SJCRH30 (cell line): ENCODE measurements at regions not wholly inside any gene's neighbourhood (a gene's known extent, or its start where the extent isn't known, plus 50 kb on each side); places are given as distances from the start of the nearest gene placed in this dataset.
"Not testable (repeated sequence)": the region's sequence is repeated elsewhere in the genome, so short reads cannot be mapped to it uniquely, and the experiment has no call there.

ENCODE experiments used
- DNase-seq, 2 experiments: peaks; one replicate each; pipeline ENCODE4 v3.0.0-alpha.2; 2015 to 2020
- H3K27ac ChIP-seq: fragments of 250-450 bp; sonication (Bioruptor Pico); 2 replicates; pipeline ENCODE4 v1.5.1; 2020; ENCODE audit warnings: mild to moderate bottlenecking, moderate library complexity
- H3K27me3 ChIP-seq: fragments of 250-450 bp; sonication (Bioruptor Pico); 2 replicates; pipeline ENCODE4 v1.5.1; 2020; ENCODE audit warnings: mild to moderate bottlenecking, moderate library complexity
- H3K36me3 ChIP-seq: fragments of 250-450 bp; sonication (Bioruptor Pico); 2 replicates; pipeline ENCODE4 v1.5.1; 2020; ENCODE audit warnings: mild to moderate bottlenecking, moderate library complexity
- H3K4me1 ChIP-seq: fragments of 250-450 bp; sonication (Bioruptor Pico); 2 replicates; pipeline ENCODE4 v1.5.1; 2020; ENCODE audit warnings: mild to moderate bottlenecking, moderate library complexity
- H3K4me3 ChIP-seq: fragments of 250-450 bp; sonication (Bioruptor Pico); 2 replicates; pipeline ENCODE4 v1.5.1; 2020; ENCODE audit warnings: mild to moderate bottlenecking, moderate library complexity
- H3K9me3 ChIP-seq: fragments of 250-450 bp; sonication (Bioruptor Pico); replicated peaks from 2 replicates; pipeline ENCODE4 v1.5.1; 2020; ENCODE audit warnings: mild to moderate bottlenecking, moderate library complexity

- H3K36me3 ChIP-seq: no peaks in the 10 kb centered on the region
- no peaks in the 10 kb centered on the region for H3K9me3 ChIP-seq
- H3K4me3 ChIP-seq: no peak overlapping the region
- DNase-seq: no peak
- H3K27ac ChIP-seq: no peak overlapping the region
- H3K4me1 ChIP-seq: no peaks in the 10 kb centered on the region
- no peaks in the 10 kb centered on the region for H3K27me3 ChIP-seq
These were observed 307.3 kb upstream of the ERCC4 start for GRCh38 chr16:13612623-13613022.

- no peak for DNase-seq
- H3K36me3 ChIP-seq: no peaks in the 10 kb centered on the region
- H3K4me1 ChIP-seq: no peaks in the 10 kb centered on the region
- no peaks in the 10 kb centered on the region for H3K27me3 ChIP-seq
- no peak overlapping the region for H3K27ac ChIP-seq
- H3K4me3 ChIP-seq: no peak overlapping the region
- no peaks in the 10 kb centered on the region for H3K9me3 ChIP-seq
These were observed 306.8 kb upstream of the ERCC4 start for GRCh38 chr16:13613165-13613564.

GRCh38 chr16:13621639-13622038, 298.3 kb upstream of the ERCC4 start:
- Histone ChIP-seq H3K4me1 (no peaks in the 10 kb centered on the region), H3K4me3 (no peak overlapping the region), H3K36me3 (no peaks in the 10 kb centered on the region), H3K27me3 (no peaks in the 10 kb centered on the region), H3K9me3 (no peaks in the 10 kb centered on the region), H3K27ac (no peak overlapping the region)
- DNase-seq: no peak

GRCh38 chr16:13628156-13628555, 291.8 kb upstream of the ERCC4 start:
- no peak overlapping the region for H3K4me3 ChIP-seq
- no peak overlapping the region for H3K27ac ChIP-seq
- no peaks in the 10 kb centered on the region for H3K27me3 ChIP-seq
- no peaks in the 10 kb centered on the region for H3K9me3 ChIP-seq
- no peak for DNase-seq
- no peaks in the 10 kb centered on the region for H3K4me1 ChIP-seq
- H3K36me3 ChIP-seq: no peaks in the 10 kb centered on the region

GRCh38 chr16:13629704-13630103, 290.2 kb upstream of the ERCC4 start:
- no peaks in the 10 kb centered on the region for H3K9me3 ChIP-seq
- no peak overlapping the region for H3K4me3 ChIP-seq
- H3K4me1 ChIP-seq: no peaks in the 10 kb centered on the region
- no peaks in the 10 kb centered on the region for H3K27me3 ChIP-seq
- H3K36me3 ChIP-seq: no peaks in the 10 kb centered on the region
- H3K27ac ChIP-seq: no peak overlapping the region
- DNase-seq: no peak

- no peaks in the 10 kb centered on the region for H3K4me1 ChIP-seq
- H3K27me3 ChIP-seq: no peaks in the 10 kb centered on the region
- no peaks in the 10 kb centered on the region for H3K9me3 ChIP-seq
- H3K27ac ChIP-seq: no peak overlapping the region
- H3K36me3 ChIP-seq: no peaks in the 10 kb centered on the region
- H3K4me3 ChIP-seq: no peak overlapping the region
- no peak for DNase-seq
These were observed 289.6 kb upstream of the ERCC4 start for GRCh38 chr16:13630374-13630773.

- no peaks in the 10 kb centered on the region for H3K36me3 ChIP-seq
- no peak for DNase-seq
- no peak overlapping the region for H3K4me3 ChIP-seq
- H3K4me1 ChIP-seq: no peaks in the 10 kb centered on the region
- H3K9me3 ChIP-seq: no peaks in the 10 kb centered on the region
- no peaks in the 10 kb centered on the region for H3K27me3 ChIP-seq
- H3K27ac ChIP-seq: no peak overlapping the region
These were observed 288.7 kb upstream of the ERCC4 start for GRCh38 chr16:13631213-13631767.

- H3K4me3 ChIP-seq: no peak overlapping the region
- no peaks in the 10 kb centered on the region for H3K36me3 ChIP-seq
- no peaks in the 10 kb centered on the region for H3K9me3 ChIP-seq
- H3K27ac ChIP-seq: no peak overlapping the region
- no peaks in the 10 kb centered on the region for H3K27me3 ChIP-seq
- DNase-seq: no peak
- no peaks in the 10 kb centered on the region for H3K4me1 ChIP-seq
These were observed 288.0 kb upstream of the ERCC4 start for GRCh38 chr16:13631916-13632315.

GRCh38 chr16:13632504-13632903, 287.4 kb upstream of the ERCC4 start:
- H3K4me1 ChIP-seq, H3K9me3 ChIP-seq, DNase-seq, H3K36me3 ChIP-seq, H3K4me3 ChIP-seq, H3K27me3 ChIP-seq, H3K27ac ChIP-seq: not testable (repeated sequence)

GRCh38 chr16:13633391-13633861, 286.5 kb upstream of the ERCC4 start:
- Histone ChIP-seq H3K36me3 (no peaks in the 10 kb centered on the region), H3K4me1 (no peaks in the 10 kb centered on the region), H3K4me3 (no peak overlapping the region), H3K9me3 (no peaks in the 10 kb centered on the region), H3K27ac (no peak overlapping the region), H3K27me3 (no peaks in the 10 kb centered on the region)
- no peak for DNase-seq

- Histone ChIP-seq H3K27me3 (no peaks in the 10 kb centered on the region), H3K27ac (no peak overlapping the region)
- no peak for DNase-seq
These were observed 285.7 kb upstream of the ERCC4 start for GRCh38 chr16:13634253-13634652.

GRCh38 chr16:13634959-13635358, 285.0 kb upstream of the ERCC4 start:
- H3K27me3 ChIP-seq: no peaks in the 10 kb centered on the region
- no peaks in the 10 kb centered on the region for H3K9me3 ChIP-seq
- no peak for DNase-seq
- no peak overlapping the region for H3K27ac ChIP-seq
- no peaks in the 10 kb centered on the region for H3K36me3 ChIP-seq
- no peaks in the 10 kb centered on the region for H3K4me1 ChIP-seq
- H3K4me3 ChIP-seq: no peak overlapping the region

More at GRCh38 chr16:13634253-13634652, 285.7 kb upstream of the ERCC4 start:
- Histone ChIP-seq H3K9me3 (no peaks in the 10 kb centered on the region), H3K4me1 (no peaks in the 10 kb centered on the region), H3K4me3 (no peak overlapping the region), H3K36me3 (no peaks in the 10 kb centered on the region)

- H3K27me3 ChIP-seq: no peaks in the 10 kb centered on the region
- H3K27ac ChIP-seq: no peak overlapping the region
- H3K4me3 ChIP-seq: no peak overlapping the region
- no peaks in the 10 kb centered on the region for H3K36me3 ChIP-seq
- H3K4me1 ChIP-seq: no peaks in the 10 kb centered on the region
- H3K9me3 ChIP-seq: no peaks in the 10 kb centered on the region
- no peak for DNase-seq
These were observed 281.7 kb upstream of the ERCC4 start for GRCh38 chr16:13638218-13638617.

GRCh38 chr16:13643412-13643811, 276.5 kb upstream of the ERCC4 start:
- H3K27ac ChIP-seq: no peak overlapping the region
- H3K9me3 ChIP-seq: no peaks in the 10 kb centered on the region
- no peaks in the 10 kb centered on the region for H3K36me3 ChIP-seq
- no peak for DNase-seq
- no peak overlapping the region for H3K4me3 ChIP-seq
- no peaks in the 10 kb centered on the region for H3K4me1 ChIP-seq
- no peaks in the 10 kb centered on the region for H3K27me3 ChIP-seq

- no peak overlapping the region for H3K4me3 ChIP-seq
These were observed 274.2 kb upstream of the ERCC4 start for GRCh38 chr16:13645601-13646245.

GRCh38 chr16:13660807-13661206, 259.1 kb upstream of the ERCC4 start:
- Histone ChIP-seq H3K27me3 (no peaks in the 10 kb centered on the region), H3K36me3 (no peaks in the 10 kb centered on the region), H3K4me3 (no peak overlapping the region), H3K27ac (no peak overlapping the region), H3K4me1 (no peaks in the 10 kb centered on the region), H3K9me3 (no peaks in the 10 kb centered on the region)
- DNase-seq: no peak

More at GRCh38 chr16:13645601-13646245, 274.2 kb upstream of the ERCC4 start:
- Histone ChIP-seq H3K4me1 (no peaks in the 10 kb centered on the region), H3K27me3 (no peaks in the 10 kb centered on the region), H3K9me3 (no peaks in the 10 kb centered on the region), H3K36me3 (no peaks in the 10 kb centered on the region), H3K27ac (no peak overlapping the region)
- DNase-seq: no peak
